Trophoblast cell (in vitro differentiated cells and primary cell): ENCODE measurements at regions not wholly inside any gene's neighbourhood (a gene's known extent, or its start where the extent isn't known, plus 50 kb on each side); places are given as distances from the start of the nearest gene placed in this dataset.
A peak's percentile ranks its signal among the peaks of the same experiment; 100 is the strongest.

Experiments used
- DNase-seq, 2 donors: peaks; one replicate each; pipeline ENCODE4 v3.0.0-alpha.2; 2016
- H2AFZ ChIP-seq: 2 replicates; pipeline ENCODE4 v1.6.1; 2013; ENCODE audit warnings: low read length, moderate library complexity, mild to moderate bottlenecking; ENCODE audit not compliant: insufficient read depth, poor library complexity
- H2AK5ac ChIP-seq: 2 replicates; pipeline ENCODE4 v1.6.1; 2013; ENCODE audit warnings: mild to moderate bottlenecking, low read length
- H2BK120ac ChIP-seq: 2 replicates; pipeline ENCODE4 v1.6.1; 2013; ENCODE audit warnings: low read length, mild to moderate bottlenecking, moderate library complexity; ENCODE audit not compliant: insufficient read depth, poor library complexity
- H2BK12ac ChIP-seq: 2 replicates; pipeline ENCODE4 v1.6.1; 2013; ENCODE audit warnings: mild to moderate bottlenecking, low read length, moderate library complexity
- H2BK5ac ChIP-seq: 2 replicates; pipeline ENCODE4 v1.6.1; 2013; ENCODE audit warnings: low read length, low read depth, moderate library complexity, mild to moderate bottlenecking; ENCODE audit not compliant: poor library complexity
- H3K14ac ChIP-seq: 2 replicates; pipeline ENCODE4 v1.6.1; 2013; ENCODE audit warnings: mild to moderate bottlenecking, low read length
- H3K18ac ChIP-seq: 2 replicates; pipeline ENCODE4 v1.6.1; 2013; ENCODE audit warnings: mild to moderate bottlenecking, low read length
- H3K23ac ChIP-seq: 2 replicates; pipeline ENCODE4 v1.6.1; 2013; ENCODE audit warnings: low read length
- H3K27ac ChIP-seq: 2 replicates; pipeline ENCODE4 v1.5.1; 2013; ENCODE audit warnings: low read depth, mild to moderate bottlenecking, inconsistent platforms, low read length, moderate library complexity
- H3K27me3 ChIP-seq: 2 replicates; pipeline ENCODE4 v1.6.1; 2013; ENCODE audit warnings: inconsistent platforms, mild to moderate bottlenecking, low read length, moderate library complexity; ENCODE audit not compliant: insufficient read depth
- H3K36me3 ChIP-seq, 2 experiments: 1 replicate in 1 of 2; 2 replicates in 1 of 2; pipeline ENCODE4 v1.6.1; 2013; ENCODE audit warnings: low read length in 2 of 2, mild to moderate bottlenecking in 2 of 2, moderate library complexity in 1 of 2; ENCODE audit not compliant: insufficient read depth in 2 of 2, control insufficient read depth in 1 of 2
- H3K4ac ChIP-seq: 2 replicates; pipeline ENCODE4 v1.6.1; 2013; ENCODE audit warnings: low read depth, mild to moderate bottlenecking, low read length, moderate library complexity
- H3K4me1 ChIP-seq, 2 experiments: 1 replicate in 1 of 2; 2 replicates in 1 of 2; pipeline ENCODE4 v1.6.1; 2013; ENCODE audit warnings: low read length in 2 of 2, mild to moderate bottlenecking in 2 of 2, moderate library complexity in 1 of 2; ENCODE audit not compliant: insufficient read depth in 2 of 2, control insufficient read depth in 1 of 2
- H3K4me2 ChIP-seq: 2 replicates; pipeline ENCODE4 v1.6.1; 2013; ENCODE audit warnings: inconsistent platforms, mild to moderate bottlenecking, low read length, moderate library complexity
- H3K4me3 ChIP-seq: 2 replicates; pipeline ENCODE4 v1.5.1; 2013; ENCODE audit warnings: mild to moderate bottlenecking, low read depth, low read length, inconsistent platforms
- H3K79me1 ChIP-seq: one replicate; pipeline ENCODE4 v1.6.1; 2013; ENCODE audit warnings: low read length
- H3K79me2 ChIP-seq: 2 replicates; pipeline ENCODE4 v1.6.1; 2013; ENCODE audit warnings: low read length, mild to moderate bottlenecking; ENCODE audit not compliant: control insufficient read depth, insufficient read depth, poor library complexity
- H3K9ac ChIP-seq: 2 replicates; pipeline ENCODE4 v1.6.1; 2013; ENCODE audit warnings: mild to moderate bottlenecking, low read length
- H3K9me3 ChIP-seq: 2 replicates; pipeline ENCODE4 v1.6.1; 2013; ENCODE audit warnings: low read depth, mild to moderate bottlenecking, control low read depth, inconsistent platforms, low read length; ENCODE audit not compliant: insufficient read depth
- H4K12ac ChIP-seq: 2 replicates; pipeline ENCODE4 v1.6.1; 2013; ENCODE audit warnings: low read depth, mild to moderate bottlenecking, low read length, moderate library complexity
- H4K8ac ChIP-seq: 2 replicates; pipeline ENCODE4 v1.6.1; 2013; ENCODE audit warnings: low read depth, mild to moderate bottlenecking, low read length, moderate library complexity
- H4K91ac ChIP-seq: one replicate; pipeline ENCODE4 v1.6.1; 2013; ENCODE audit warnings: low read depth, mild to moderate bottlenecking, low read length, moderate library complexity
- WGBS: extraction: QIAGEN DNeasy Blood & Tissue Kit; methylation state at CpG from one replicate; pipeline ENCODE4 v1.1.7; 2013; ENCODE audit warnings: missing lambda C conversion rate; ENCODE audit not compliant: insufficient read length, insufficient coverage; ENCODE audit errors: extremely low coverage; 5-methylcytosine and 5-hydroxymethylcytosine counted together

- WGBS: no CpG with 5 or more reads among the region's 1 CpG
- H3K27ac ChIP-seq: no peak overlapping the region
- DNase-seq: no peak
Observed at GRCh38 chr12:14058717-14059116, 77.3 kb upstream of the GRIN2B start.

GRCh38 chr12:14059548-14059947 lies 78.1 kb upstream of the GRIN2B start:
- no peak for DNase-seq
- no peak overlapping the region for H3K4me2 ChIP-seq
- no peak overlapping the region for H3K4ac ChIP-seq
- H4K12ac ChIP-seq: no peak overlapping the region
- H3K4me1 ChIP-seq: no peaks in the 10 kb centered on the region
- WGBS: no CpG with 5 or more reads among the region's 2 CpGs
- H4K91ac ChIP-seq: no peak overlapping the region
- no peak overlapping the region for H3K27ac ChIP-seq
- H3K36me3 ChIP-seq: no peaks in the 10 kb centered on the region
- H3K18ac ChIP-seq: no peak overlapping the region
- no peaks in the 10 kb centered on the region for H3K79me2 ChIP-seq
- H2AK5ac ChIP-seq: no peak overlapping the region
- H3K23ac ChIP-seq: no peak overlapping the region
- no peak overlapping the region for H4K8ac ChIP-seq
- no peak overlapping the region for H2BK5ac ChIP-seq
- no peak overlapping the region for H2AFZ ChIP-seq
- no peaks in the 10 kb centered on the region for H3K27me3 ChIP-seq
- H2BK120ac ChIP-seq: no peak overlapping the region
- no peak overlapping the region for H3K4me3 ChIP-seq
- H3K9ac ChIP-seq: no peak overlapping the region
- H3K9me3 ChIP-seq: no peaks in the 10 kb centered on the region
- H3K79me1 ChIP-seq: no peaks in the 10 kb centered on the region
- no peak overlapping the region for H3K14ac ChIP-seq
- no peak overlapping the region for H2BK12ac ChIP-seq

More at GRCh38 chr12:14058717-14059116, 77.3 kb upstream of the GRIN2B start:
- Histone ChIP-seq H4K12ac (no peak overlapping the region), H3K4me1 (no peaks in the 10 kb centered on the region), H3K36me3 (no peaks in the 10 kb centered on the region), H2AK5ac (no peak overlapping the region), H3K9me3 (no peaks in the 10 kb centered on the region), H2BK5ac (no peak overlapping the region), H3K23ac (no peak overlapping the region), H4K91ac (no peak overlapping the region), H2AFZ (no peak overlapping the region), H3K27me3 (no peaks in the 10 kb centered on the region), H3K4me3 (no peak overlapping the region), H4K8ac (no peak overlapping the region), H3K9ac (no peak overlapping the region), H2BK12ac (no peak overlapping the region), H3K18ac (no peak overlapping the region), H3K4ac (no peak overlapping the region), H3K4me2 (no peak overlapping the region), H3K79me1 (no peaks in the 10 kb centered on the region), H3K14ac (no peak overlapping the region), H3K79me2 (no peaks in the 10 kb centered on the region), H2BK120ac (no peak overlapping the region)

- DNase-seq: no peak
- no CpG with 5 or more reads among the region's 1 CpG for WGBS
- Histone ChIP-seq H3K18ac (no peak overlapping the region), H3K14ac (no peak overlapping the region), H4K12ac (no peak overlapping the region), H3K27ac (no peak overlapping the region), H3K9me3 (no peaks in the 10 kb centered on the region), H4K8ac (no peak overlapping the region), H2BK12ac (no peak overlapping the region), H3K4me3 (no peak overlapping the region), H3K36me3 (no peaks in the 10 kb centered on the region), H3K79me2 (no peaks in the 10 kb centered on the region), H3K9ac (no peak overlapping the region), H2BK120ac (no peak overlapping the region), H3K27me3 (no peaks in the 10 kb centered on the region), H4K91ac (no peak overlapping the region), H3K23ac (no peak overlapping the region), H3K79me1 (no peaks in the 10 kb centered on the region), H2AK5ac (no peak overlapping the region), H2BK5ac (no peak overlapping the region), H3K4me2 (no peak overlapping the region), H3K4me1 (no peaks in the 10 kb centered on the region), H3K4ac (no peak overlapping the region), H2AFZ (no peak overlapping the region)
Observed at GRCh38 chr12:14065616-14066015, 84.2 kb upstream of the GRIN2B start.

- no peak overlapping the region for H4K12ac ChIP-seq
- H3K18ac ChIP-seq: no peak overlapping the region
- H2BK12ac ChIP-seq: no peak overlapping the region
- H3K4me2 ChIP-seq: no peak overlapping the region
- no peak overlapping the region for H3K23ac ChIP-seq
- H2AK5ac ChIP-seq: no peak overlapping the region
- no peak overlapping the region for H2BK5ac ChIP-seq
- H4K8ac ChIP-seq: no peak overlapping the region
- no peak overlapping the region for H3K4me3 ChIP-seq
- H3K79me2 ChIP-seq: no peaks in the 10 kb centered on the region
- H3K4ac ChIP-seq: no peak overlapping the region
- no peak overlapping the region for H3K9ac ChIP-seq
- no peak overlapping the region for H3K14ac ChIP-seq
- H3K27me3 ChIP-seq: no peaks in the 10 kb centered on the region
- H2BK120ac ChIP-seq: no peak overlapping the region
- no peak overlapping the region for H2AFZ ChIP-seq
- H3K36me3 ChIP-seq: no peaks in the 10 kb centered on the region
- no peaks in the 10 kb centered on the region for H3K79me1 ChIP-seq
- no peak overlapping the region for H3K27ac ChIP-seq
- peak; percentile 69 to 78 for DNase-seq
- no peak overlapping the region for H4K91ac ChIP-seq
- H3K4me1 ChIP-seq: no peaks in the 10 kb centered on the region
- H3K9me3 ChIP-seq: no peaks in the 10 kb centered on the region
Observed at GRCh38 chr12:14066021-14066420, 84.6 kb upstream of the GRIN2B start.
